ENCODE measurements at regions not wholly inside any gene's neighbourhood (a gene's known extent, or its start where the extent isn't known, plus 50 kb on each side); places are given as distances from the start of the nearest gene placed in this dataset.

DNA sequence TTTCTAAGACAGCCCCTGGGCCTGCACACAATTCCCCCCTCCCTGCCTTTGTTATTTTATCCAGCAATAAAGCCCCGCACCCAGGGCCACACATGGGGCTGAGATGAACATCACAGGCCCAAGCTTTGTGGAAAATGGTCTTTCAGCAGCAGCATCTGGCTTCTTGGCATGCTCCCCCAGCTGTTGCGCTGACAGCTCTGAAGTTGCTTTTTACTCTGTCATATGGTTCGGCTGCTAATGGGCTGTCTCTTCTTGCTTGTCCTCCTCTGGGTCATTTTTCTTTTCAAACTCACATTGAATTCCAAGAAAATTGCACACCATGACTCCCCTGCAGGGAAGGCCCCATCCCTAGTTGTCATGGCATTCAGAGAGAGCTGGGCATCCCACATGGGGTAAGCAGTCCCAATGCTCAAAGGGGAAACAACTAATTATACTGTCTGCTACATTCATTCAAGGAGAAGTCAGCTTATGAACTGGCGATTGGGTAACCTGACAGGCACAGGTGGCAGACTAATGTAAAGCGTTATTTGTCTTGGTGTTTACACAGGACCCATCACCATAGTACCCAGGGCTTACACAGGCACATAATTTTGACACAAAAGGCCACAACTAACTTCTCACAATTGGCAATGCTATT is 74.0 kb upstream of the CDKN3 start:
- no peak for DNase-seq

DNA sequence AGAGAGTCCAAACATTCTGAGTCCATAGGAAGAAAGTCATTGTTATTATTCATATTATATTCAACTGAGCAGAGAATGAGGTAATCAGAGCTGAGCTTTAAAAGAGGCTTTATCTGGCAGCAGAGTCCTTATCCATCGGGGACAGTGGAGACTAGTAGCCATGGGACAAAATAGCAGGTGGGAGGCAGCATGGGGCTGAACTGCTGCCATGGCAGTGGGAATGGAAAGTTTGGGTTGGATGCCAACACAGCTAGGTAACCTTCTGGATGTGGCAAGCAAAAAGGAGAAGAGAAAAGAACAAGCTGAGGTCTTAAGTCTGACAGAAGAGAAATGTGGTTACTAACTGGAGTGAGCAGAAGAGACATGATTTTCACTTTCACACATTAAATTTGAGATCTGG is 71.0 kb upstream of the CDKN3 start:
- DNase-seq = no peak

DNA sequence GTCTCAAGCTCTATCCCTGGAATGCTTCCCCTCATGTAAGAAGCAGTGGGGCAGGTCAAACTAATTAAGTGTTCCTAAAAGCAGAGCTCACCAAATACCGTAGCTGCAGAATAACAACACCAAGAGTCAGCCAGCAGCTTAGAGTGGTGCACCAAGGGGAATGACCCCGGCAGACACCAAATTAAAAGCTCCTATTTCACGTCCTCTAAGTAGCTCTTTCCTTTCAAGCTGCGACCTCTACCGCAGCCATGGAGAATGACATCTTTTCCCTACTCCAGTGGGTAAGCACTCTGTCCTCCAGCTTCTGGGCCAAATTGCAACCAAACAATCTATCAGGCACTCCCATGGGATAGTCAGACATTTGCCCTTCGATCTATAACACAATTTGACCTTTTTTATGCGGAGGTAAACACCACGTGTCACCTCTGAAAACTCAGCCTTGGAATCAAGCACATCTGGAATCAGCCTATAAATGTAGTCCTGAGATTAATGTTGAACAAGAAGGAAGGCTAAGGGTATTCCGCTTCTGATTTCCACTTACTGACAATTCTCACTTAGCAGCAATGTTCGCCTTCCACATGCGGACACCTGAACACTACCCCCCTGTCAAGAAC is 67.6 kb upstream of the CDKN3 start:
- DNase-seq = no peak

DNA sequence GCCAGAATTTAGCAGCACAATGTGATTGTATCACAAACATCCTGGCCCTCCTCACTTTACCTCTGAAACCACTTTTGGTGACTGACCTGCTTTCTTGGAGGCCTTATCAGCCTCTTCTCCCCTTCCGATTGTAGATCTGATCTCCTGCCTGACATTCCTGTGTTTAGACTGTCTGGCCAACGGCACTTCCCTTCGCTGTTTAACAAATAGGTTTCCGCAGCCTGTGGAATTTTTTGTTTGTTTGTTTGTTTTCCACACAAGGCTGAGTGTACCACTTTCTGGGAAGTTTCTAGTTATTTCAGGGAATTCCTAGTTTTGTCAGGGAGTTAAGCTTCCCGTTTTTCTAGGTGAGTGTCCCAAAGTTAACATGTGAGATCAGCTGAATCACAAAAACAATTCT is 65.9 kb upstream of the CDKN3 start:
- DNase-seq = no peak

DNA sequence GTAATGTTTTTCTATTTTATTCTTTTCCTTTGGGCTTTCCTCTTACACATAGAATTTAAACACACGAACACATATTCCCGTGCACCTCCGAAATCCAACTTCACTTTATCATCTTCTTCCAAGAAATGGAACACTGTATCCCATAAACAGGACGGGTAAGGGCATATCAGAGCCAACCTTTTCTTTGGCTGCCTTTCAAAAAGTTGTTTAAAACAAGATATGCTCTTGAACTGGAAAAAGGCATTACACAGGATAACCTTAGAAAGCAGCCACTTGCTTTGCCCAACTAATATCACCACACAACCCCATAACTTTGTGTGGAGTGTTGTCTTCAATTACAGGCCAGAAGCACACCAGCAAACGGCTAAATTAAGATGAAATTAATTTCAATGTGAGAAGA is 65.3 kb upstream of the CDKN3 start:
- no peak for DNase-seq

DNA sequence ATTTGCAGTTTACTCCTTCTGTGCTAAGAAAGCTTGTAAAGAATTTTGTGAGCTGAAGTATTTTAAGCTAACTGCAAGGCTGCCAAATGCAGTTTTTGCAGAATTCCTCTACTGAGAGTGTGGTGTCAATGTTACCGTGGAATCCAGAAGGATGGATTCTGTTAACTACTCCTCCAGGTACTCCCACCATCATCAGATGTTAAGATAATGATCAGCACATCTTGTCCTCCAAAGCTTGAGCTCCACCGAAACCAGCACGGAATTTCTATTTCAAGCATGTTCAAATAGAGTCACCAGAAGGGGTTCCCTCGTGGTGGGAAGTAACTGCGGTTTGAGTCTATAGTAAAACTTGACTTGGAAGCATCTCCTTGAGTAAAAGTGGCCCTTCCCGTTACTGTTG is 64.3 kb upstream of the CDKN3 start:
- no peak for DNase-seq

DNA sequence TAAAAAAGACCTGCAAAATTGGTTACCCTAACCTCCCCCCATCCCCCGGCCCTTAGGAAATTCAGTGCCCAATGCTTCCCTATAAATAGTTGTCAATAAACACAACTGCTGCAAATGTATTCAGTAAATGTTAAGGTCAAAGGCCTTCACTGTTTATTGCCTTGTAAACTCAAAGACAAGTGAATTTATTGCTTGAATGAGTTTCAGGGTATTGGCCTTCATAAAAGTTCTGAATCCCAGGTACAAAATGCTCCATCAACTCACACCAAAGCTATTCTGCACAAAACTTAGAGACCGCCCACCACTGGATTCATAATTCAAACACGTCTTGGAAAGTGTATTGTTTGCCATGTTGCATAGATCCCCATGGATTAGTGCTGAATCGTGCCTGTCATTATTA is 63.3 kb upstream of the CDKN3 start:
- no peak for DNase-seq

DNA sequence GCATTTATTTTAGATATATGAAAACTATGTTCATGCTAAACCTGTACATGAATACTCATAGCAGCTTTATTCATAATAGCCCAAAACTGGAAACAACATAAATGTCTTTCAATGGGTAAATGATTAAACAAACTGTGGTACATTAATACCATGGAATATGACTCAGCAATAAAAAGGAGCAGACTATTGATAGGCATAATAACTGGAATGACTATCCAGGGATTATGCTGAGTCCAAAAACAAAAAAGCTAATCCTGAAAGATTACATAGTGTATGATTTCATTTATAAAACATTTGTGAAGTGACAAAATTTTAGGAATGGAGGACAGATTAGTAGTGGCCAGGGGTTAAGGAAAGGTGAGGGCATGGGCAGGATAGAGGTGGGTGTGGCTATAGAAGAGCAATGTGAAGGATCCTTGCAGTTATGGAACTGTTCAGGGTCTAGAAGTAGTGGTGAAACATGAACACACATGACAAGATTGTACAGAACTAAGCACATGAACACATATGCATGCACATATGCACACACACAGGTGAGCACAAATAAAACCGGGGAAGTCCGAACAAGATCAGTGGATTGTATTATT is 61.1 kb upstream of the CDKN3 start:
- no peak for DNase-seq

DNA sequence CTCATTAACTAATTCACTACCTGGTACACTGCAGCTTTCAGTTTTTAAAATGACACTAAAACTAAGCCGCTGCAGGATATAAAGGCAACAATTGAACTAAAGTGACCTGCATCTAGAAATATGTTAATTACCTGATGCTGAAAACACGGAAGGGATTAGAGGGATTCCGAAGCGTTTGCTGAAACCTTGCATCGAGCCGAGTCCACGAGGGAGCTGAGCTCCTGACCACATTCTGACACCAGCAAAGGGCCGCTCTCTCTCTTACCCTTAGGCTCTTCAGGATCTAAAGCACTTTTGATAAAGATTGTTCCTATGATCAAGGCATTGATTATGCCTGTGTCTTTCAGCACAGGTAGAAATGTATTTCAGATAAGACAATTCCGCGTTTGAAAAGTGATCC is 59.5 kb upstream of the CDKN3 start:
- DNase-seq = no peak

DNA sequence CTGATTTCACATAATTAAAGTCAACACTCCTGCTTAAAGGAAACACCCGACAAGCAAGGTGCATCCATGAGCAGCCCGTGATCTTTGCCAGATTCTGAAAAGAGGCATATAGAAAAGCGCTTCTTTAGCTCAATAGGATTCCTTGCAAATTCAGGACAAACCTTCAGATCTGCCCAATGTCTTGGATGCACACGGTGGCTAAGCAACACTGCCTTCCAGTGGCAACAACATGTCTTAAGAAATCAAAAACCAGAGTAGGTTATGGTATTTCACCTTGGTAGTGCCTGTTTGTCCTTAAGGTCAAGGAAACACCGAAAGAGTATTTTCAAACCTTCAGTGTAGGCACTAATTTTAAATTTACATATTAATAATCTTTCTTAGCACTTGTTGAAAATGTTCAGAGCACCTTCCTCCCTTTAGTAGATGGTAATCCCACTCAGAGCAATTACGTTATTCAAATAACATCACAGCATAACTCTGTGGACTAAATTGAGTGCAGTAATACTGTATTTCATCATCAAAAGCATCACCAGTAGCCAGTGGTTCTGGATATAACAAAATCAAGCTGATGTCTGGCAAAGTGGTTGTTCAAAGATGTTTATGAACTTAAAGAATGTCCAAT is 58.0 kb upstream of the CDKN3 start:
- no peak for DNase-seq

DNA sequence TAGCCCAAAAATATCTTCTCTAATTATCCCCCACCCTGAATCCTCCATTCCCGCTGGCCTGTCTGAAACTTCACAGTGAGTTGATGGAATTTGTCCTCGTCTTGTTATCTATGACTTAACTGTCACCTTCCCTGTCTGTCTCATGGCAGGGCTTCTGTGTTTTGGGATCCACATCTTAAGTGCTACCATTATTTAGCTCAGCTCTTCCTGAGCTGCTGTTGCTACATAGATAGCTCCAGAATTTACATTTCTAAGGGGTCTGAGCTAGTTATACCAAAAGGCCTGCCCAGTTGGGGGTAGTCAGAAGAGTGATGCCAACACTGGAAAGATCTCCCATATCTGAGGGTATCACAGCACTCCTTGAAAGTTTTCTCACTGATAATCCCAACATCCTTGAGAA is 57.0 kb upstream of the CDKN3 start:
- DNase-seq = no peak

DNA sequence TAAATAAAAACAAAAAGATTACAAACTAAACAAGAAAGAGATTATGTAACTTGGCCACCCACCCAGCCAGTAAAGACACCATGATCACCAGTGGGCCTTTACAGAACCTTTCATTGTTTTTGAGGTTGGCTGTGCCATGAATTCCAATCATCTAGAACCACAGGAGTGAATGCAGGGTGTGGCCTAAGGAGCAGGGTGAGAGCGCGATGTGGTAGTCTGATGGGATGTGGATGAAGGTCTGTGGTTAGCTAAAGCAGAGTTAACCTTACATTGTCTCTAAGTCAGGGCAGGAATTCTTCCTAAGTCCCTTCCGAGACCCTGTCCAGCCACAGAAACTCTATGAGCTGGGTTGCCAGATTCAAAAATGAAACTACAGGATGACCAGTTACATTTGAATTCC is 54.0 kb upstream of the CDKN3 start:
- no peak for DNase-seq

DNA sequence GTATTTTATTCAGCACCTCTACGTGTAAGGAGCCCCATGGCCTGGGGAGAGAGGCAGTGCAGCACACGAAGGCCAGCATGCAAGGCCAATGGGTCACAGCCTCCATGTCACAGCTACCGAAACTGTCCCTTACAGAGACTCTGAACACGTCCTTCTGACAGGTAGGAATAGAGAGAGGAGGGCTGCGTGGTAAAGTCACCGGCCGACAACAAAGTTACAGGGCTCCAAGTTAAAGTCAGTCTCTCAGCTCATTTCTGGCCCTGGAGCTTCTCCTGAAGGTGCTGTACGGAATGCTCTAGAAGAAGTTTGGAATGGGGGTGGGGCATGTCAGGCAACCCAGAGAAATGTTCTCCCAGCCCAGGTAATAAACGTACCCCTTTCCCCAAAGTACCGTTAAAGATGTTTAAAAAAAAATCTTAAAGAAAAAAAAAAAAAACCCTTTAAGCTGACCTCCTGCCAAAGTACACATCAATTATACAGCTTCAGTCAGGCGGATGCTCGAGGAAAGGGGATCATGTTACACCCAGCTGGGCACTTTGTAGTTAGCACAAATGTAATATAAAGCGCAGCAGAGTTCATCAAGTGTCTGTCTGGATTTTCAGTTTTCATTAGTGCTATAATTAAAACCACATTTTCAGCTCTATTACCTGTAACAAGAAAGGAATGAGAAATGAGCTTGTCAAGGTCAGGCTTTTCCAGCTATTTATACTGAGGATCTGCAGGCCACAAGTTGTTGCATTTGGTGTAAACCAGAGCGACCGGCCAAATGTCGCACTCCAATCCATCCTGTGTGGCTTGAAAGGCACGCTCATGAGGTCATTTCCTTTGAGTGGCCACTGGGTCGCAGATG is 53.3 kb upstream of the CDKN3 start:
- DNase-seq = peak; percentile 55

DNA sequence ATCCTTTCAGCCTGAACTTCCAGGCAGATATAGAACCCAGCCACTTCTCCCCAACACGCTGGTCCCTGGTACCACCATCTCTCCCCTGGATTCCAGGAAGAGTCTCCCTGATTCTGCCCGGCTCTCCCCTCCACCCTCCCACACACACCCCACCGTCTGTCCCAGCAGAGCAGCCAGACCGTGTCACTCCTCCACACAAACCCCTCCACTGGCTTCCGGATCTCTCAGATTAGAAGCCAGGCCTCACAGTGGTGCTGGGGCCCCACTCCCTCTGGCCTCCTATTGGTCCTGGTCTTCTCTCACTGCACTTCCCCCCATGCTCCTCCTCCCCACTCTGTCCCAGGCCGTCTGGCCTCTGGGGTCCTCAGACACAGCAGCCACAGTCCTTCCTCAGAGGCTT is 52.4 kb upstream of the CDKN3 start:
- no peak for DNase-seq

DNA sequence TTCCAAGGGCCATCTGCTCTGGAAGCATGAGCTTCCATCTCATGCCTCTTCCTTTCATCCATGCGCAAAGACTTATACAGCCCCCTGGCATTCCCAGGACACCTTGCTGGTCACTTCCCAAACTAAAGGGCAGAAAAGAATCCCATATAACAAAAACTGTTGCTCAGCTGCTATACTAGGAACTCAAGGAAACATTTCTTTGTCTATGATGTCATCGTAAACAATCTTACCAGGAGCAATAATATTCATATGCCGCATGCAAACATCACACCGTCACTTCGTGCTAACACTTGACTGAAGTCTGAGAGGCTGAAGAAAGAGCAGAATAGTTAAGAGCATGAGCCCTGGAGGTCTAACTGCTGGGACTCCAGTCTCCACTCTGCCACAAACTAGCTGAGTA is 50.5 kb upstream of the CDKN3 start:
- no peak for DNase-seq
